GM12873 (cell line): ENCODE measurements at regions not wholly inside any gene's neighbourhood (a gene's known extent, or its start where the extent isn't known, plus 50 kb on each side); places are given as distances from the start of the nearest gene placed in this dataset.
A peak's percentile ranks its signal among the peaks of the same experiment; 100 is the strongest.

Experiments
- TF ChIP-seq, protein P1 (sequence below): IDR thresholded peaks from 2 replicates; pipeline ENCODE4 v1.5.1; 2012; ENCODE audit warnings: low read depth, mild to moderate bottlenecking, moderate library complexity, low read length, control low read depth; ENCODE audit not compliant: insufficient read depth; ENCODE audit errors: missing control alignments

DNA sequence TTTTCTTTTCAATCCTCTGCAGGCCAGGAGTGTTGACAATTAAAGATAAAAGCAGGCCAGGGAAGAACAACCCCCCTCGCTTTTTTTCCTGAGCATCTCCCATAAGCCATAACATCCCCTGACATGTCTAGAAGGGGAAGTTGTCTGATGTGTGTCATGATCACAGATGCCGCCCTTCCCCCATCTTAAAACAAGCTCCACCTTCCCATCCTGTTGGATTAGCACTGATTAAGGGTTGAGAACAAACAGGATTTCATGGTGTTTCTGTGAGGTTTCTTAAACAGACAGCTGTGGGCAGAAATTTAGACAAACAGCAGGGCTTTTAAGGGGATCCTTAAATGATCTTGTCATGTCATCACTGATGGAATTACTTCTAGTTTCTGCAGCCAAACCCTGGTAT is 59.4 kb upstream of the UPP2 start:
- TF ChIP-seq, protein P1, sequence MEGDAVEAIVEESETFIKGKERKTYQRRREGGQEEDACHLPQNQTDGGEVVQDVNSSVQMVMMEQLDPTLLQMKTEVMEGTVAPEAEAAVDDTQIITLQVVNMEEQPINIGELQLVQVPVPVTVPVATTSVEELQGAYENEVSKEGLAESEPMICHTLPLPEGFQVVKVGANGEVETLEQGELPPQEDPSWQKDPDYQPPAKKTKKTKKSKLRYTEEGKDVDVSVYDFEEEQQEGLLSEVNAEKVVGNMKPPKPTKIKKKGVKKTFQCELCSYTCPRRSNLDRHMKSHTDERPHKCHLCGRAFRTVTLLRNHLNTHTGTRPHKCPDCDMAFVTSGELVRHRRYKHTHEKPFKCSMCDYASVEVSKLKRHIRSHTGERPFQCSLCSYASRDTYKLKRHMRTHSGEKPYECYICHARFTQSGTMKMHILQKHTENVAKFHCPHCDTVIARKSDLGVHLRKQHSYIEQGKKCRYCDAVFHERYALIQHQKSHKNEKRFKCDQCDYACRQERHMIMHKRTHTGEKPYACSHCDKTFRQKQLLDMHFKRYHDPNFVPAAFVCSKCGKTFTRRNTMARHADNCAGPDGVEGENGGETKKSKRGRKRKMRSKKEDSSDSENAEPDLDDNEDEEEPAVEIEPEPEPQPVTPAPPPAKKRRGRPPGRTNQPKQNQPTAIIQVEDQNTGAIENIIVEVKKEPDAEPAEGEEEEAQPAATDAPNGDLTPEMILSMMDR, result no peak

DNA sequence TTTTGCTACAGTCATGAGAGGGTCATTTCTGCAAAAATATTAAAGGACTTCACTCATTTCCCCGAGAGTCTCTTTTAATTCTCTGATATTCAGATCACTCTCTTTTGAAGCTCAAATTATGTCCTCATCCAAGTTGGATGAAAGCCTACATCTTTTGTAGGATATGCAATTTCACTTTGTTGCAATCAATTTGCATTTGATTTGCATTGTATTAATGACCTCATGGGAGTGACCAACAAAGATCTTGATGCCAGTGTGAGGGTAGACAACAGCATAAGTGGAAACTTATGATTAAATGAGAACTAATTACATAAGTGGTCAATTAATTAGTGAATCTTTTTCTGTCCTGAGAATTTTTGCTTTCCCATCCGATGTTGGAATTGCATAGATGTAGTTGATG is 60.3 kb upstream of the UPP2 start:
- TF ChIP-seq, protein P1, result no peak

DNA sequence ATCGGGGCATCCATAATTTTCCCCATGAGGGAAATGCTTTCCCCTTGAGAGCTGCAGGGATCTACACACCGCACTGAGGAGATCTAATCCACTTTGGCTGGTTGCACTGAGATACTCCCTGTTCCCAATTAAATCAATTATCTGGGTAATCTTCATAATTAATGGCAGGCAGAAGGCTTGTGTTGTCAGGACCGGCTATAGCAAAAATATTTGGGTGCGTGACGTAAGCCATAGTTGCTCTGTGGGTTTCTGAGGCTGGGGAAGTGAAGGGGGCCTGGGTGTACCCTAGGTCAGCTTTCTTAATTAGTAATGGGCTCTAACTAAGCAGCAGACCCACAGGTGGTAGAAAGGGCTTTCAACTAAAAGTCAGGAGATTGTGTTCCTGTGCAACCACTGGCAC is 62.8 kb upstream of the UPP2 start:
- TF ChIP-seq, protein P1, result no peak

DNA sequence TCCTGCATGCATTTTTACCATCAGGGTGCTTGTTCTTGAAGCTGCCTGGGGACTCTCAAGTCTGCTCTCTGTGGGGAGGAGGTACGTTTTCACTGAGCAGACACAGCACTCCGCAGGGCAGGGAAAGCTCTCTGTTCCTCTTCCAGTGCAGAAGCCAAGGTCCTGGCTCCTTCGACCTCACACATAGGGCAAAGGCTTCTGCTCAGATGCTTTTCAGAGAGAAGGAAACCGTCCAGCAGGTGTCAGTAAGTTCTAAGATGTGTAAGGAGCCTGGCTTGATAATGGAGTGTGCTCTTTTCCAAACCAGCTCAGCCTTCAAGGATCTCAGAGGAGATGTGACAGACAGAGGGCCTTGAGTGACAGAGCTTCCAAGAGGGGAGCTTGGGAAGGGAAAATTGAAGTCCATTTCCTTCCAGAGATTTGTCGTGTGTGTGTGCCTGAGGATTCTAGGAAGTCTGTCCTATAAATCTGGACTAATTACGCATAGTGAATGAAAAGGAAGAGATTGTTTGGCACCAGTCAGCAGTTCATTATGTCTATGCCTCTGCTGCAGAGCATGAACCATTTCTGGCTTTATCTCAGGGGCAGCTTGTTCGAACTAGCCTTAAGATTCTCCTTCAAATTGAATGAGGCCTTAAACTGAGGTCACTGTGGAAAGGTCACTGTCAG is 67.3 kb upstream of the UPP2 start:
- TF ChIP-seq, protein P1, result peak; percentile 53

DNA sequence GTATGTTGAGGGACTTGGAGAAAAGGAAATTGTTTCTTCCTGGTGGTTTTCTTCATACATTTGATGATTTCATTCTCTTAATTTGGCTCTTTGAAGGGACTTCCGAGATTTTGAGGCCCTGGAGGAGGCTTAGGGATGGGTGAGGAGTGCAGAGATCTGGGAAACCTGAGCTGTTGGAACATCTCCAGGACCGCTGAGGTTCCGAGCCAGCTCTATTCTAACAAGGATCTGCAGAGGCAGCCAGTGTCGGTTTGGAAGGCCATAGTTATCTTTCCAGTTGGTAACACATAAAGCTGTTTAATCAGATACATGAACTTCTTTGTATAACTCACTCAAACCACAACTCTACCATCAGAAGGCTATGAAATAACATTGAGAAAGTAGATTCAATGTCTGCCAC is 70.3 kb upstream of the UPP2 start:
- TF ChIP-seq, protein P1, result no peak

DNA sequence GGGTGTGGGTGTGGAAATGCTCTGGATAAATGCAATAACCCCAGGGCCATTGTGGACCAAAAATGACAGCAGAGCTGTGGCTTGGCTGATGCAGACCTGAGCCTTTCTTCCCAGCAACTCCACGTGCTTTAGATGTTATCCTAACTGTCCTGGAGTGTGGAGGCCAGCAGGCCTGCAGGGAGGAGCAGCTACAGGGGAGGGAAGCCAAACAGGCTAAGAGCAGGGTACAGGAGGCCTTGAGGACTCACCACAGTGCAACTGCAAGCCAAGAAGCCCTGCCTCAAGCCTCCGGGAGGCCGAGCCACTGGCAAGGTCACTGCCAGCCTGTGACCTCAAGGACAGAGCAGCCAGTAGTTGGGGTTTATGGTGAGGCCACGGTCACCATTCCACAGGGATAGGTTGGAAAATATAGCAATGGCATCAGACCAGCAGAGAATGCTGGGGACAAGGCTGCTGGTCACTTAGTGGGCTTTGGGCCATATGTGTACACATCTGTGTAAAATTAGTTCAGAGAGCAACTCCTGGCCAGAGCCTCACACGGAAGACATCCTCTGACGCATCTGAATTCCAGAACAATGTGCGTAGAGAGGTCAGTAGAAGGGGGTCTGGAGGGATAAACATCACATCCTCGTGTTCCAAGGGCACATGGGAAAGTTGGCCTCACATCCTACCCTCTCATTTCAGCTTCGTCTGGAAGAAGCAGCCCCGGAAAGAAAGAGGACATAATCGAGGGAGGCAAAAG is 76.2 kb upstream of the UPP2 start:
- TF ChIP-seq, protein P1, result no peak

DNA sequence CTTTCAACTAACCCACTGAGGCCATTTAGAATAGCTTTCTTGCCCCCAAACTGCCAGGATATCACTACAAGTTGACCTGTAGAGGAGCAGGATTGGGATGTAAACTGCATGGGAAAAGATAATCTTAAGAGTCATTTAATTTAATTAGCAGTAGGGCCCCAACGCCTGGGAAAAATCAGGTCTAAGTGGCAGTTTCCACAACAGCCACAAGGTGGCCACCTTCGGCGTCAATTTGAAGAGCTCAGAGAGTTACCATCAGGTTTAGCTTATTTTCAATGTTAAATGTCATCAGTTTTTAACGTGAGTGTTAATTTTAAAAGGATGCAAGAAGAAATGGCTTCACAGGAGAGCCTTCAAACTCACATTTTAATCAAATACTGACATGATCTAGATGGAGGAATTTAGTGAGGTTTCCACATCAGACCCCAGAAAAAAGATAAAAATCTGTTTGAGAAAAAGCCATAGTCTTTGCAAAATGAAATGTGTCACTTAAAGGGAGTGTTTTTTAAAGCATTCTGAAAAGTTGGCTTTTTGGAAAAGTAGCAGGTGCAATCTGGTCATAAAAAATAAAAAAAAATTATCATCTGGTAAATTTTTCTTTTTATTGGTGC is 77.3 kb upstream of the UPP2 start:
- TF ChIP-seq, protein P1, result peak; percentile 75
